ENCODE measurements at regions not wholly inside any gene's neighbourhood (a gene's known extent, or its start where the extent isn't known, plus 50 kb on each side); places are given as distances from the start of the nearest gene placed in this dataset.

- Histone ChIP-seq H3K9me3 (ENCODE audit: low read depth, low read length) (no peaks in the 10 kb centered on the region), H3K79me2 (ENCODE audit: insufficient read depth, low read length) (no peaks in the 10 kb centered on the region), H3K4me3 (ENCODE audit: insufficient read depth, low read length) (no peak overlapping the region), H2AFZ (ENCODE audit: low read length) (no peak overlapping the region), H3K36me3 (ENCODE audit: insufficient read depth, low read length) (no peaks in the 10 kb centered on the region), H3K27ac (ENCODE audit: low read depth, low read length) (no peak overlapping the region), H3K4me1 (ENCODE audit: insufficient read depth, low read length) (no peaks in the 10 kb centered on the region), H3K4me2 (ENCODE audit: insufficient read depth, low read length) (no peak overlapping the region), H4K20me1 (ENCODE audit: insufficient read depth, low read length) (no peaks in the 10 kb centered on the region), H3K27me3 (ENCODE audit: insufficient read depth, low read length) (no peaks in the 10 kb centered on the region)
- no peak for DNase-seq (ENCODE audit: insufficient read length, low spot score, missing footprints)
- TF ChIP-seq, protein P1, sequence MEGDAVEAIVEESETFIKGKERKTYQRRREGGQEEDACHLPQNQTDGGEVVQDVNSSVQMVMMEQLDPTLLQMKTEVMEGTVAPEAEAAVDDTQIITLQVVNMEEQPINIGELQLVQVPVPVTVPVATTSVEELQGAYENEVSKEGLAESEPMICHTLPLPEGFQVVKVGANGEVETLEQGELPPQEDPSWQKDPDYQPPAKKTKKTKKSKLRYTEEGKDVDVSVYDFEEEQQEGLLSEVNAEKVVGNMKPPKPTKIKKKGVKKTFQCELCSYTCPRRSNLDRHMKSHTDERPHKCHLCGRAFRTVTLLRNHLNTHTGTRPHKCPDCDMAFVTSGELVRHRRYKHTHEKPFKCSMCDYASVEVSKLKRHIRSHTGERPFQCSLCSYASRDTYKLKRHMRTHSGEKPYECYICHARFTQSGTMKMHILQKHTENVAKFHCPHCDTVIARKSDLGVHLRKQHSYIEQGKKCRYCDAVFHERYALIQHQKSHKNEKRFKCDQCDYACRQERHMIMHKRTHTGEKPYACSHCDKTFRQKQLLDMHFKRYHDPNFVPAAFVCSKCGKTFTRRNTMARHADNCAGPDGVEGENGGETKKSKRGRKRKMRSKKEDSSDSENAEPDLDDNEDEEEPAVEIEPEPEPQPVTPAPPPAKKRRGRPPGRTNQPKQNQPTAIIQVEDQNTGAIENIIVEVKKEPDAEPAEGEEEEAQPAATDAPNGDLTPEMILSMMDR (IDR thresholded peaks at IDR 0.05; ENCODE audit: extremely low read depth, low read depth, low read length): no peak
Measured at GRCh38 chr16:73891129-73891542, 405.5 kb upstream of the PSMD7 start.

DNA sequence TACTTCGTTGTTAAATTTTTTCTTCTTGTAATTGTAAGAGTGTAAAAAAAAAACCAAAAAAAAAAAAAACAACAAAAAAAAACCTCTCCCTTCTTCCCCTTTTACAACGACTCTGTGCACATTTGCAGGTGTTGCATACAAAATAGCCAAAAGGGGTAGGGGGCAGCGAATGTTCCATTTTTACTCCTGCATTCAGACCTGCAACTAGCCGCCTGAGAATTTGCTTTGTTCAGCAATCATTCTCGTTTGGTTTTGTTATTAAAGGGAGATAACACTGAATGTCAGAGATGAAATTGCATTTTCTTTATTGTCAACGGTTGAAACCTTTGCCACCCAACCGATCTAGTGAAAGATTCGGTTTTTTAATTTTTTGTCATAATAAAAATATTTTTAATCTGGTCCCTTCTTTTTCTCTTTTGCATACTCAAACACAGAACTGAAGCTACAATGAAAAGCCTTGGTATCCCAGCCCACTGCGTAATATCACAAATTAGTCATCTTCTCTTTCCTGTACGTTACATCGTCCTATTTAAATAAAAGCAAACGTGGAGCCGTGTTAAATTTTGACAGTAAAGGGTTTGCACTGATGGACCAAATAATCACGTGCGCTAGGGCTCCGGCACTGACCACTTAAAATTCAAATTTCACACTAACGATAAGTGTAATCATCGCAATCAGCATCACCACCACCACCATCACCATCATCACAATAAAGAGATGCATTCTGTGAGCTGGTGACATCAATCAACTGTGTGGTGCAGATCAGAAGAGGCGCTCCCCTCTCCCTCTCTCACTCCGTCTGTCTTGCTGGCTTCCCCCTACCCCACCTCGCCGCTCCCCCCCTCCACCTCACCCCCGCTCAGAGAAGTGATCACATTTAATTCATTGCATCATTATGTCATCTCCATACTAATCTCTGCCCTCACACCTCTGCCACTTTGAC is 406.2 kb upstream of the PSMD7 start:
- H3K9me3 ChIP-seq (ENCODE audit: low read depth, low read length): no peaks in the 10 kb centered on the region
- H3K36me3 ChIP-seq (ENCODE audit: insufficient read depth, low read length): no peaks in the 10 kb centered on the region
- H3K4me3 ChIP-seq (ENCODE audit: insufficient read depth, low read length): no peak overlapping the region
- no peak for DNase-seq (ENCODE audit: insufficient read length, low spot score, missing footprints)
- no peaks in the 10 kb centered on the region for H3K27me3 ChIP-seq (ENCODE audit: insufficient read depth, low read length)
- H3K4me1 ChIP-seq (ENCODE audit: insufficient read depth, low read length): no peaks in the 10 kb centered on the region
- no peaks in the 10 kb centered on the region for H3K79me2 ChIP-seq (ENCODE audit: insufficient read depth, low read length)
- TF ChIP-seq, protein P1 (IDR thresholded peaks at IDR 0.05; ENCODE audit: extremely low read depth, low read depth, low read length): no peak
- H4K20me1 ChIP-seq (ENCODE audit: insufficient read depth, low read length): no peaks in the 10 kb centered on the region
- no peak overlapping the region for H3K4me2 ChIP-seq (ENCODE audit: insufficient read depth, low read length)
- no peak overlapping the region for H2AFZ ChIP-seq (ENCODE audit: low read length)
- H3K27ac ChIP-seq (ENCODE audit: low read depth, low read length): no peak overlapping the region

DNA sequence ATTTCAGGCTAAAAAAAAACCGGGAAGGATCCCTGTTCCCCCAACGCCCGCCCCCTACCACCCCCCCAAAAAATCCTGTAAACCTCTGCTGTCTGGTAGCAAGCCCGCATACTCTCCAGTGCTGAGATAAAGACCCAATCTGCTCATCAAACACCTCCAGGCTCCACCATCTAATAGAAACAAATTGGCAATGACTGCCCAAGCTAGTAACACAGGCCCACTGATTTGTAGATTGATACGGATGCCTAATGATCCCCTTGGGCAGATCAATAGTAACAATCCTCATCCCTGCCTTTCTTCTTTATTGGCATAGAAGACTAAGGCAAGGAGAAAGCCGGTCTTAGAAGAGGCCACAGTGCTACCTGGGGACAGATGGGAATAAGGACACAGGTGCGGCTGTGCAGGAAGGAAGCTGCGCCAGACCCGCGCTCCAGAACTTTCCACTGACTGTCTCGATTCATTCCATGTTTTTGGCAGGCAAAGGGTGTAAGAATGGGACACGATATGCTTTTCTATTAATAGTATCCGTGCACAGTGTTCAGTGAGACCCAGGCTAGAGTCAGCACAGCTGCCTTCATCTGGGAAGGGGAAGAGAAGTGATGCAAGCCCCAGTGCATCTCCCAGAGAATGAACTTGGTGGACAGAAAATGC is 407.6 kb upstream of the PSMD7 start:
- no peak for DNase-seq (ENCODE audit: insufficient read length, low spot score, missing footprints)
- Histone ChIP-seq H4K20me1 (ENCODE audit: insufficient read depth, low read length) (no peaks in the 10 kb centered on the region), H3K36me3 (ENCODE audit: insufficient read depth, low read length) (no peaks in the 10 kb centered on the region), H3K4me2 (ENCODE audit: insufficient read depth, low read length) (no peak overlapping the region), H3K27me3 (ENCODE audit: insufficient read depth, low read length) (no peaks in the 10 kb centered on the region), H3K9me3 (ENCODE audit: low read depth, low read length) (no peaks in the 10 kb centered on the region), H3K79me2 (ENCODE audit: insufficient read depth, low read length) (no peaks in the 10 kb centered on the region), H3K4me1 (ENCODE audit: insufficient read depth, low read length) (no peaks in the 10 kb centered on the region), H3K4me3 (ENCODE audit: insufficient read depth, low read length) (no peak overlapping the region), H3K27ac (ENCODE audit: low read depth, low read length) (no peak overlapping the region), H2AFZ (ENCODE audit: low read length) (no peak overlapping the region)
- TF ChIP-seq, protein P1 (IDR thresholded peaks at IDR 0.05; ENCODE audit: extremely low read depth, low read depth, low read length): no peak

- Histone ChIP-seq H3K4me2 (ENCODE audit: insufficient read depth, low read length) (no peak overlapping the region), H4K20me1 (ENCODE audit: insufficient read depth, low read length) (no peaks in the 10 kb centered on the region), H3K4me1 (ENCODE audit: insufficient read depth, low read length) (no peaks in the 10 kb centered on the region), H3K4me3 (ENCODE audit: insufficient read depth, low read length) (no peak overlapping the region), H3K9me3 (ENCODE audit: low read depth, low read length) (no peaks in the 10 kb centered on the region), H3K79me2 (ENCODE audit: insufficient read depth, low read length) (no peaks in the 10 kb centered on the region), H3K27ac (ENCODE audit: low read depth, low read length) (no peak overlapping the region), H2AFZ (ENCODE audit: low read length) (no peak overlapping the region), H3K27me3 (ENCODE audit: insufficient read depth, low read length) (no peaks in the 10 kb centered on the region), H3K36me3 (ENCODE audit: insufficient read depth, low read length) (no peaks in the 10 kb centered on the region)
- no peak for DNase-seq (ENCODE audit: insufficient read length, low spot score, missing footprints)
- TF ChIP-seq, protein P1 (IDR thresholded peaks at IDR 0.05; ENCODE audit: extremely low read depth, low read depth, low read length): no peak
Measured at GRCh38 chr16:73887911-73888310, 408.7 kb upstream of the PSMD7 start.
